Epidermal melanocyte (primary cell): ENCODE measurements at regions not wholly inside any gene's neighbourhood (a gene's known extent, or its start where the extent isn't known, plus 50 kb on each side); places are given as distances from the start of the nearest gene placed in this dataset.

Source experiments
- DNase-seq: peaks from one replicate; pipeline ENCODE4 v3.0.0; 2011; ENCODE audit warnings: low spot score; ENCODE audit not compliant: insufficient read length

GRCh38 chr10:128956149-128956548 lies 510.9 kb upstream of the MGMT start:
- DNase-seq = no peak

GRCh38 chr10:128957221-128957620 lies 509.8 kb upstream of the MGMT start:
- no peak for DNase-seq

GRCh38 chr10:128958834-128959690 lies 508.0 kb upstream of the MGMT start:
- no peak for DNase-seq

- DNase-seq = no peak
Measured at GRCh38 chr10:128959746-128960145, 507.3 kb upstream of the MGMT start.

GRCh38 chr10:128960517-128960916 lies 506.5 kb upstream of the MGMT start:
- DNase-seq = no peak

- DNase-seq = no peak
Measured at GRCh38 chr10:128962182-128962581, 504.9 kb upstream of the MGMT start.

- no peak for DNase-seq
Measured at GRCh38 chr10:128963211-128964099, 503.6 kb upstream of the MGMT start.

- no peak for DNase-seq
Measured at GRCh38 chr10:128964100-128964403, 503.0 kb upstream of the MGMT start.

GRCh38 chr10:128967980-128968756 lies 498.9 kb upstream of the MGMT start:
- DNase-seq = no peak

- DNase-seq = no peak
Measured at GRCh38 chr10:128969551-128969950, 497.5 kb upstream of the MGMT start.

GRCh38 chr10:128971374-128972035 lies 495.5 kb upstream of the MGMT start:
- DNase-seq = no peak

GRCh38 chr10:128972036-128972405 lies 495.0 kb upstream of the MGMT start:
- DNase-seq = no peak

- DNase-seq = no peak
Measured at GRCh38 chr10:128973221-128973620, 493.8 kb upstream of the MGMT start.

- DNase-seq = no peak
Measured at GRCh38 chr10:128976856-128977255, 490.2 kb upstream of the MGMT start.

GRCh38 chr10:128978211-128978610 lies 488.8 kb upstream of the MGMT start:
- DNase-seq = no peak

GRCh38 chr10:128979405-128979804 lies 487.6 kb upstream of the MGMT start:
- no peak for DNase-seq

GRCh38 chr10:128981251-128981650 lies 485.8 kb upstream of the MGMT start:
- no peak for DNase-seq

GRCh38 chr10:128981881-128982615 lies 485.0 kb upstream of the MGMT start:
- no peak for DNase-seq

- no peak for DNase-seq
Measured at GRCh38 chr10:128982616-128982915, 484.5 kb upstream of the MGMT start.

GRCh38 chr10:128985036-128985435 lies 482.0 kb upstream of the MGMT start:
- DNase-seq = no peak

- DNase-seq = no peak
Measured at GRCh38 chr10:128990986-128991385, 476.1 kb upstream of the MGMT start.
